Heart right ventricle (tissue), 16 donors: ENCODE measurements at regions not wholly inside any gene's neighbourhood (a gene's known extent, or its start where the extent isn't known, plus 50 kb on each side); places are given as distances from the start of the nearest gene placed in this dataset.

Experiments
- ATAC-seq, 8 donors: fragments of 200-7000 bp; cut with Tn5 transposase; one replicate each; pipeline ENCODE4 v1.9.1; 2020; ENCODE audit warnings: mild to moderate bottlenecking in 8 of 8, moderate library complexity in 8 of 8, moderate number of reproducible peaks in 1 of 8
- DNase-seq, 2 donors: peaks; one replicate each; pipeline ENCODE4 v3.0.0-alpha.2; 2020
- H3K27ac ChIP-seq, 10 donors: fragments of 200-600 bp; sonication (generic) in 2 of 10; one replicate each; pipeline versions ENCODE4 v1.5.0 to v1.8.0; 2020 to 2022; ENCODE audit warnings: mild to moderate bottlenecking in 3 of 10
- H3K27me3 ChIP-seq, 7 donors: fragments of 200-600 bp; one replicate each; pipeline ENCODE4 v1.8.0; 2021 to 2022; ENCODE audit warnings: mild to moderate bottlenecking in 2 of 7
- H3K36me3 ChIP-seq, 9 donors: fragments of 200-600 bp; sonication (generic) in 1 of 9; one replicate each; pipeline versions ENCODE4 v1.5.0 to v1.8.0; 2020 to 2022; ENCODE audit warnings: mild to moderate bottlenecking in 2 of 9
- H3K4me1 ChIP-seq, 9 donors: fragments of 200-600 bp; sonication (generic) in 1 of 9; one replicate each; pipeline versions ENCODE4 v1.5.0 to v1.8.0; 2020 to 2022; ENCODE audit warnings: mild to moderate bottlenecking in 4 of 9
- H3K4me3 ChIP-seq, 10 donors: fragments of 200-600 bp; sonication (generic) in 2 of 10; one replicate each; pipeline versions ENCODE4 v1.5.0 to v1.8.0; 2020 to 2022; ENCODE audit warnings: mild to moderate bottlenecking in 7 of 10, moderate library complexity in 2 of 10
- H3K9me3 ChIP-seq, 11 donors: fragments of 200-600 bp in 10 of 11; sonication (generic) in 2 of 11; one replicate each; pipeline versions ENCODE4 v1.5.0 to v1.8.0; 2013 to 2022; ENCODE audit warnings: mild to moderate bottlenecking in 2 of 11, control low read depth in 1 of 11, moderate library complexity in 1 of 11
- CTCF ChIP-seq, 9 donors: fragments of 200-600 bp; sonication (generic) in 2 of 9; IDR thresholded peaks; one replicate each; pipeline versions ENCODE4 v1.5.0 to v1.8.0; 2021 to 2022; ENCODE audit warnings: antibody characterized with exemption in 9 of 9, mild to moderate bottlenecking in 5 of 9, moderate library complexity in 1 of 9
- WGBS, 2 donors: extraction: QIAGEN DNeasy Blood & Tissue Kit; methylation state at CpG; one replicate each; pipeline ENCODE4 v1.1.7; 2013; ENCODE audit warnings: inconsistent platforms in 1 of 2; 5-methylcytosine and 5-hydroxymethylcytosine counted together
- intact Hi-C, 10 donors: fragments of 100-400 bp; cut with DNase I; formaldehyde crosslinking; loops; one replicate each; pipeline versions ENCODE4 v1.11.1 to v1.14.2; 2022
- donor health status: Arrhythmogenic right ventricular cardiomyopathy.
- donor health status: ischemic (EF 13 %, LVEDD 7.1; RV severe dilation, severe dysfunction).
- donor health status: healthy with polysubstance abuse.
- donor health status: DM: no; HTN: yes; CAD: no.
- donor health status: DM: no; HTN: no; CAD: no.
- donor health status: ischemic (EF 25% LVEDD 6.9; RV normal size, moderate dysfunction).
- donor health status: ischemic (EF 25% LVEDD 5.7; RV mildly dilated, moderate dysfunction).
- donor health status: healthy.
- donor health status: DM: yes; HTN: yes; CAD: no.
- donor health status: Ischemic cardiomyopathy.
- donor health status: ischemic (EF 35%, LVEDD 5.7; RV mildly dilated, moderate dysfunction).
- donor health status: nonischemic (EF 11% LVEDD 7.7; RV severe dilation, severe dysfunction).
- donor health status: DM: yes; HTN: yes; CAD: no.
- donor health status: PGD.
- donor health status: ischemic (EF 29% LVEDD 5.4; RV normal size, mild dysfunction).
- donor health status: nonischemic (EF 23%, LVEDD 6.1; RV moderate dilation, normal function).

DNA sequence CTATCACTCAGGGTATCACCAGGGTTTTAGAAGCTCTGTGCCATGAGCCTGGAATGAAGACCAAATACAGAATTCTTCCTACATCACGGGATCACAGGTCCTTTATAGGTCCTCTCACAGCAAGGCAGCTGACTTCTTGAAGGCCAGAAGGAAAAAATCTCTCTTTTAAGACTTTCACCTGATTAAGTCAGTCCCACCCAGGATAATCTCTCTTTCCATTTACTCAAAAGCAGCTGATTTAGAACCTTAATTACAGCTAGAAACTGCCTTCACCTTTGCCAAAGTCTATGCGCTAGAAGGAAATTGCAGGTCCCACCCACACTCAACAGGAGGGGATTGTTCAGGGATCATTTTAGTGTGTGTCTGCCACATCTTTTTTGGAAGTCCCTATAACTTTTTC lies 135.1 kb downstream of the RAB11FIP2 start:
- no peak for ATAC-seq
- TF ChIP-seq CTCF (IDR thresholded peaks at IDR 0.05): no peak
- no peak overlapping the region for H3K4me3 ChIP-seq

DNA sequence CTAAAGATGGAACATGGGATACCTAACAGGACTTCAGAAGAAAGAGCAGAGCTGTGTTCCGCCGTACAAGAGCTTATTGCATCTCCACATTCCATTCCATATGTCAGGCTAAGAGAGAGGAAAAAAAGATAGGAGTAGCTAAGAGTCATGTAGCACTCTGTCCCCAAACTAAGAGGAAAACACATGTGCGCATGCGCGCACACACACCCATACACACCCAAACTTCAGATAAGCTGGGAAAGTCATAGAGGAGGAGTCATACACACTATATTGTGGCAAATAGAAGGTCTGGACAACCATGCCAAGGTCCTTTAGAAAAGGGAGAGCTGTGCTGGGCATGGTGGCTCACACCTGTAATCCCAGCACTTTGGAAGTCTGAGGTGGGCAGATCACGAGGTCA lies 132.4 kb downstream of the RAB11FIP2 start:
- no peaks in the 10 kb centered on the region for H3K9me3 ChIP-seq
- no peak overlapping the region for H3K27ac ChIP-seq
- 80 to 88% methylated on average over 6 of the region's 6 CpGs for WGBS, 2 donors
- no peak for DNase-seq
- intact Hi-C loops: no loop called here
- no peak for TF ChIP-seq CTCF (IDR thresholded peaks at IDR 0.05)
- ATAC-seq: no peak
- no peak overlapping the region for H3K4me3 ChIP-seq
- H3K36me3 ChIP-seq: no peaks in the 10 kb centered on the region
- peaks cover 0 to 25% (median 11%) of the 10 kb centered on the region in 7 donors for H3K27me3 ChIP-seq
- H3K4me1 ChIP-seq: no peaks in the 10 kb centered on the region

More for the DNA sequence above, 135.1 kb downstream of the RAB11FIP2 start:
- Histone ChIP-seq H3K9me3 (no peaks in the 10 kb centered on the region), H3K27me3 (peaks cover 0 to 25% (median 11%) of the 10 kb centered on the region in 7 donors), H3K36me3 (no peaks in the 10 kb centered on the region), H3K4me1 (no peaks in the 10 kb centered on the region), H3K27ac (no peak overlapping the region)
- 58 to 78% methylated on average over 2 of the region's 2 CpGs for WGBS, 2 donors
- DNase-seq: no peak
- intact Hi-C loops: no loop called here

GRCh38 chr10:117920956-117921355 lies 125.8 kb downstream of the RAB11FIP2 start:
- intact Hi-C loops: loop anchor here in 1 of 10 donors (5.0 kb wide), 1 partner anchor 139 kb away; no protein-coding TSS in a partner anchor
- no peak for ATAC-seq

DNA sequence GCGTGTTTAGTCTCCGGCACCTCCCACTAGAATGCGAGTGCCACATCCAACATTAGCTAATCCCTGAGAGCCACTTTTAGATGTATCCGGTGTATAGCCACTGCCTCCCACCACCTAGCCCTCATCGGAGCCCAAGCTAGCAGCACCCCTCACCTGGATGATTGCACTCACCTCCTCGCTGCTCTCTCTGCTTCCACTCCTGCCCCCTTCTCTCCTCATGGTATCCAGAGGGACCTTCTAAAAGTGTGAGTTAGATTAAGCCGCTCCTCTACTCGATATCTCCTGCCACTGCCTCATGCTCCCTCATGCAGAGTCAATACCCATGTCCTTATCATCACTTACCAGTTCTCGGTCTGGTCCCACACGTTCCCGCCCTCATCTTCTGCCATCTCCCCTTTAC lies 125.3 kb downstream of the RAB11FIP2 start:
- Histone ChIP-seq H3K9me3 (no peaks in the 10 kb centered on the region), H3K36me3 (no peaks in the 10 kb centered on the region), H3K4me3 (no peak overlapping the region), H3K4me1 (no peaks in the 10 kb centered on the region), H3K27ac (no peak overlapping the region), H3K27me3 (peaks cover 0 to 14% (median 6%) of the 10 kb centered on the region in 7 donors)
- no peak for DNase-seq
- no peak for TF ChIP-seq CTCF (IDR thresholded peaks at IDR 0.05)
- no peak for ATAC-seq
- intact Hi-C loops: loop anchor here in 1 of 10 donors (5.0 kb wide), 1 partner anchor 139 kb away; no protein-coding TSS in a partner anchor
- 83 to 85% methylated on average over 11 of the region's 11 CpGs for WGBS, 2 donors

More at GRCh38 chr10:117920956-117921355, 125.8 kb downstream of the RAB11FIP2 start:
- Histone ChIP-seq H3K9me3 (no peaks in the 10 kb centered on the region), H3K4me1 (no peaks in the 10 kb centered on the region), H3K4me3 (no peak overlapping the region), H3K27me3 (peaks cover 0 to 14% (median 6%) of the 10 kb centered on the region in 7 donors), H3K36me3 (no peaks in the 10 kb centered on the region), H3K27ac (no peak overlapping the region)
- 82 to 87% methylated on average over 3 of the region's 3 CpGs for WGBS, 2 donors
- TF ChIP-seq CTCF (IDR thresholded peaks at IDR 0.05): no peak
- DNase-seq: no peak
